Progenitor cell of endocrine pancreas (in vitro differentiated cells): ENCODE measurements at regions not wholly inside any gene's neighbourhood (a gene's known extent, or its start where the extent isn't known, plus 50 kb on each side); places are given as distances from the start of the nearest gene placed in this dataset.

Experiments used
- DNase-seq: peaks from one replicate; pipeline ENCODE4 v3.0.0; 2021; ENCODE audit warnings: low spot score; ENCODE audit not compliant: unreplicated experiment
- H3K27ac Mint-ChIP-seq: 2 replicates; pipeline ENCODE4 v1.8.0; 2021; ENCODE audit warnings: mild to moderate bottlenecking, moderate library complexity, mixed read lengths
- H3K27me3 Mint-ChIP-seq: 2 replicates; pipeline ENCODE4 v1.8.0; 2021; ENCODE audit warnings: mixed read lengths
- H3K36me3 Mint-ChIP-seq: 2 replicates; pipeline ENCODE4 v1.8.0; 2022; ENCODE audit warnings: mixed read lengths; ENCODE audit not compliant: insufficient read depth
- H3K4me1 Mint-ChIP-seq: 2 replicates; pipeline ENCODE4 v1.8.0; 2021; ENCODE audit warnings: low read depth, mixed read lengths
- H3K4me3 Mint-ChIP-seq: 2 replicates; pipeline ENCODE4 v1.8.0; 2021; ENCODE audit warnings: low read depth, mild to moderate bottlenecking, moderate library complexity, mixed read lengths
- H3K9me3 Mint-ChIP-seq: 2 replicates; pipeline ENCODE4 v1.8.0; 2021; ENCODE audit warnings: low read depth, mixed read lengths
- TF ChIP-seq, protein P1 (sequence below): fragments of 200-600 bp; sonication (generic); IDR thresholded peaks from one replicate; pipeline ENCODE4 v1.5.0; 2021; ENCODE audit warnings: antibody characterized with exemption, mild to moderate bottlenecking; ENCODE audit not compliant: unreplicated experiment

DNA sequence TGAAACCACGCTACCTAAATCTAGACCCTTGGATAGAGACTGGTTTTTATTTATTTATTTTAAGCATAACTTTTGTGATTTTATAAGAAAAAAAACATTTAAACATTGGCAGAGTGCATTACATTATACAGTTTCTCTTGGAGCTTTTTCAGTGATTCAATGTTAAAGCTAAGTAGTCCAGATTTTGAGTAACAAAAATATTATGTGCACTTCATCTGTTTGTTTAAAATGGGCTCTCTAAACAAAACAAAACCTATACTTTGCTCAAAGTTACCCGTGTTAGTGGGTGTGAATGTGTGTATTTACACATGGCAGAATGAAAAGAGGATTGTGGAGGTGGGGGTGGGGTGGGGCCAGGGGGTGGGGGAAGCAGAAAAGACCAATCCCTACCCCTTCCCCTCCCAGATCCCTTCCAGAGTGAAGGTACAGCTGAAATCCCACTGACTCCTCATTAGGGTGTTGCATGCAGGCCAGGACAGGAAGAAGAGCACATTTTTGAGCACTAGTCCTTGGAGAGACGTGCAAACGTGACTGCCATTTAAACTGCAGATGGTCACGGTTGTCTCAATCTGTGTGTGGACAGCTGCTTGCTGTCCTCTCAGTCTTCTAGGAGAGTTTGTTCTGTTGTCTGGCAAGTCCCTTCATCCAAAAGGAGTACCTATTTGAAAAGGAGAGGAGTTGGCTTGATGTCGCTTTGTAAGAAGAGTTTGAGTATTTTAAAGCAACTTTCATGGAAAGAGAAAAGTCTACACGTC lies 303.0 kb downstream of the ICOS start:
- H3K4me1 Mint-ChIP-seq: no peaks in the 10 kb centered on the region
- no peaks in the 10 kb centered on the region for H3K27me3 Mint-ChIP-seq
- H3K9me3 Mint-ChIP-seq: no peaks in the 10 kb centered on the region
- H3K36me3 Mint-ChIP-seq: no peaks in the 10 kb centered on the region
- H3K27ac Mint-ChIP-seq: no peak overlapping the region
- TF ChIP-seq, protein P1, sequence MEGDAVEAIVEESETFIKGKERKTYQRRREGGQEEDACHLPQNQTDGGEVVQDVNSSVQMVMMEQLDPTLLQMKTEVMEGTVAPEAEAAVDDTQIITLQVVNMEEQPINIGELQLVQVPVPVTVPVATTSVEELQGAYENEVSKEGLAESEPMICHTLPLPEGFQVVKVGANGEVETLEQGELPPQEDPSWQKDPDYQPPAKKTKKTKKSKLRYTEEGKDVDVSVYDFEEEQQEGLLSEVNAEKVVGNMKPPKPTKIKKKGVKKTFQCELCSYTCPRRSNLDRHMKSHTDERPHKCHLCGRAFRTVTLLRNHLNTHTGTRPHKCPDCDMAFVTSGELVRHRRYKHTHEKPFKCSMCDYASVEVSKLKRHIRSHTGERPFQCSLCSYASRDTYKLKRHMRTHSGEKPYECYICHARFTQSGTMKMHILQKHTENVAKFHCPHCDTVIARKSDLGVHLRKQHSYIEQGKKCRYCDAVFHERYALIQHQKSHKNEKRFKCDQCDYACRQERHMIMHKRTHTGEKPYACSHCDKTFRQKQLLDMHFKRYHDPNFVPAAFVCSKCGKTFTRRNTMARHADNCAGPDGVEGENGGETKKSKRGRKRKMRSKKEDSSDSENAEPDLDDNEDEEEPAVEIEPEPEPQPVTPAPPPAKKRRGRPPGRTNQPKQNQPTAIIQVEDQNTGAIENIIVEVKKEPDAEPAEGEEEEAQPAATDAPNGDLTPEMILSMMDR: no peak
- no peak overlapping the region for H3K4me3 Mint-ChIP-seq
- DNase-seq: no peak

DNA sequence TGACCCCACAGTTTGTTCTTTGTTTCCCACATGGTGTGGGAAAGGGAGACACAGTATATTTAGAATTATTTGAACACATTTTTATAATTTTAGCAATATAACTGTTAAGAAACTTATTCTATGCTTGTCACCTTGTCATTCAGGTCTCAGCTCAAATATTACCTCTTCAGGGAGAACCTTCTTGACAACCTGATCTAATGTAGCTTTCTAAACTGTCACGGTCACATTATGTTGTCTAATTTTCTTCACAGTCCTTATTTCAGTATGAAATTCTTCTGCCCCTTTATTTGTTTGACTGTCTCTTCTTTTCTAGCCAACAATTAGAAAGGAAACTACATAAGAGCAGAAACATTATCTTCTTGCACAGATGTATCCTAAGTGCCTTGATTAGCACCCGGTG lies 304.3 kb upstream of the PARD3B start:
- Mint-ChIP-seq H3K4me1 (no peaks in the 10 kb centered on the region), H3K9me3 (no peaks in the 10 kb centered on the region), H3K27me3 (no peaks in the 10 kb centered on the region), H3K4me3 (no peak overlapping the region), H3K27ac (no peak overlapping the region), H3K36me3 (no peaks in the 10 kb centered on the region)
- DNase-seq: no peak
- TF ChIP-seq, protein P1: no peak

DNA sequence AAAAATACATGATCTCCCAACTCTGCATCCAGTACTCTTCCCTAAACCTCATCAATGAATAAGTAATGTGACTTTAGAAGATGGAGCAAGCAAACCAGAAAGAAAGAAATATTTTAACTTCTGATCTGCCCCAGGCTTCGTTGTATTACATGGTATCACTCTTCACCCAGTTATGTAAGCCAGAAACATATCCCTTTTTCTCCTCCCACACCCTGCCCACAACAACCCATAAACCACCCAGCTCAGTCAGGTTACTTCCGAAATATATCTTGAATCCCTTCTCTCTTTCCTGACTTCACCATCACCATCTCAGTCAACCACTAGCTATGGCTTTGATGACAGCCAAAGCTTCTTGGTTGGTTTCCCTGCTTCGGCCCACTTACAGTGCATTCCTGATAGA lies 295.8 kb upstream of the PARD3B start:
- H3K4me3 Mint-ChIP-seq: no peak overlapping the region
- H3K4me1 Mint-ChIP-seq: peaks cover 3% of the 10 kb centered on the region

DNA sequence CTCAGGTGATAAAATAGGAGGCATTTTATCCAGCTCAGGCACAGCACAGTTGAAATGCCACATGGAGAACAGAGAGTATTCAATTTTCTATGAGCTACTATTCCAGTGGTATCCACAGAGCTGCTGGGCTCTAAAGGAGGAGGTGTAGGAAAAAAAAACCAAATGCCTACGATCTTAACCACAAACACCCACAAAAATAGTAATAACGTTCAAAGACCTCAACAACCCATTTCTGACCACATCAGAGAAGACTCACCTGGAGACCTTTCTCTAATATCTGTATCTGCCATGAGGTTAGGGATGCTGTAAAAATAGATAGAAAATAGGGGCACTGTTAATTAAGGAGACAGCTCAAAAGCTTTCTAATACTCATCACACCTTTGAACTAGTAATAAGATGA lies 294.6 kb upstream of the PARD3B start:
- Mint-ChIP-seq H3K4me3 (no peak overlapping the region), H3K36me3 (no peaks in the 10 kb centered on the region), H3K27ac (no peak overlapping the region), H3K4me1 (peaks cover 4% of the 10 kb centered on the region), H3K27me3 (peaks cover 2% of the 10 kb centered on the region), H3K9me3 (no peaks in the 10 kb centered on the region)
- TF ChIP-seq, protein P1: no peak
- DNase-seq: no peak

More for the DNA sequence above, 295.8 kb upstream of the PARD3B start:
- Mint-ChIP-seq H3K27ac (no peak overlapping the region), H3K36me3 (no peaks in the 10 kb centered on the region), H3K9me3 (no peaks in the 10 kb centered on the region), H3K27me3 (peaks cover 2% of the 10 kb centered on the region)
- DNase-seq: no peak
- TF ChIP-seq, protein P1: no peak

- Mint-ChIP-seq H3K4me1 (peaks cover 5% of the 10 kb centered on the region), H3K4me3 (no peak overlapping the region), H3K27me3 (peaks cover 2% of the 10 kb centered on the region), H3K9me3 (no peaks in the 10 kb centered on the region), H3K27ac (no peak overlapping the region), H3K36me3 (no peaks in the 10 kb centered on the region)
- TF ChIP-seq, protein P1: no peak
- no peak for DNase-seq
Measured at GRCh38 chr2:204251158-204251997, 293.9 kb upstream of the PARD3B start.
